Islet precursor cell (in vitro differentiated cells): ENCODE measurements at regions not wholly inside any gene's neighbourhood (a gene's known extent, or its start where the extent isn't known, plus 50 kb on each side); places are given as distances from the start of the nearest gene placed in this dataset.
"Not testable (repeated sequence)": the region's sequence is repeated elsewhere in the genome, so short reads cannot be mapped to it uniquely, and the experiment has no call there.

ENCODE experiments used
- DNase-seq: peaks from one replicate; pipeline ENCODE4 v3.0.0-alpha.2; 2018

DNA sequence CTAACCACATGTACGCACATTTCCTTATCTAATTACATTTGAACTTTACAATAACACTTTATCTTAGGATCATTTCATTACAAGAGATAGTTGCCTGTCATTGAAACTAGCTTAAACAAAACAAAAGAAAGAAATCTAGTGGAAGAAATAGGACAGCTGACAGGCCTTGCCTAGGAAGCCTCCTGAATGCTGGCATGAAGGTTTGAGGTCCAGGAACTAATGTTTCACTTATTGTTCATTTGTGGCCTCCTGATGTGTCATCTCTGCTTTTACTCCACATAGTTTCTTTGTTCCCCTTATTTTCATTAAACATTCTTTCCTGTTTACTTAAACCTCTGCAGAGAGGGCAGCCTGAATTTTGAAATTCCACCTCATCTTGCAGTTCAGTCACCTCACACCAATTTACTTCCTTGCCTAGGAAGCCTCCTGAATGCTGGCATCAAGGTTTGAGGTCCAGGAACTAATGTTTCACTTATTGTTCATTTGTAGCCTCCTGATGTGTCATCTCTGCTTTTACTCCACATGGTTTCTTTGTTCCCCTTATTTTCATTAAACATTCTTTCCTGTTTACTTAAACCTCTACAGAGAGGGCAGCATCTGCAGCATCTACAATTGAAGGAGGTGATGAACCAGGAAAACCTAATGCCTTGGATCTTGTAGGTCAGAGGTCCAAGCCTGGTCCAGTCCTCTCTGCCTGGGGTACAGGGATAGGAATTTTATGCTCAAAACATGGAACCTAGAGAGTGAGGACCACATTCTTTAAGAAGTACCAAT is 319.2 kb downstream of the SPATA31A1 start:
- not testable (repeated sequence) for DNase-seq

DNA sequence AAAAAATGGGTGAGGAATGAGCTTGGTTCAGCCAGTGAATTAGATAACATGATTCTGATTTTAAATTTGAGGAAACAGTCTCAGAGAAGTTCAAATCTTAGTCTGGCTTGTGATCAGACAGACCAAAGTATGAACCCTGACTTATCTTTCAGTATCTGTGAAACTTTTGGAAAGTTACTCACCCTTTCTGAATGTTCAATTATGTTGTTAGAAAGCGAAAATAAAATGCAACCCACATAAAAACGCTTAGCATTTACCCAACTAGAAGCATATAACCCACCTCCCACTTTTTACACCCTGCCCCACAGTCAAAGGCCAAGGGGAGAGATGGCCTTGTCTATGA is 319.7 kb downstream of the SPATA31A1 start:
- DNase-seq = not testable (repeated sequence)

DNA sequence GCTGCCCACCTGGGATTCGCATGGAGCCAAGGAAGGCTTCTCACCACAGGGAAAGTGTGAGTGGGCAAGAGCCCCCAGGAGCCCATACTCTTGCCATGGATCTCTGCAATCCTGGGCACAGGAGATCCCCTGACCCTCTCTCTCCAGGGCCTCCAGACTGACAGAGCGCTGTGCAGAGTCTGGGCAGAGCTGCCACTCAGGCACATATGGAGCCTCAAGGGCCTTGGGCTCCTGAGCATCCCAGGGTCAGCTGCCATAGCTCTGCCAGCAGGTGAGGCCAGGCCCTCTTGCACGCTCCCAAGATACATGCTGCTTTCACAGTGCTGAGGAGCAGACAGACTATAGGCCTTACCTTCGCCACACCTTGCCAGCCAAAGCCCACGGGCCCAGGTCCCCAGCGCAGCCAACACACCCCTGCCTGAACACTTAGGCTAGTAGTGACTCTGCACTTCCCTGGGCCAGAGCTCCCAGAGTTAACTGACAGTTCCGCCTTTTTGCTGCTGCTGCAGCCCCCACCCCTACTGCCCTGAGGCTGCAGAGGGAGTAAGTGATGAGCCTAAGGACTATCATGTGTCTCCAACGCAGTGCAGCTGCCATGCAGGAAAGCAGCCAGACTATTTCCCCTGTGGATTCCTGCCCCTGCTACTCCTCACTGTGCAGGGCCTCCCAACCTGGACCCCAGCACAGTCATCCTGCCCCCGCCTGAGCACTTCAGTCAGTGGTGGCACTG is 323.2 kb downstream of the SPATA31A1 start:
- not testable (repeated sequence) for DNase-seq

DNA sequence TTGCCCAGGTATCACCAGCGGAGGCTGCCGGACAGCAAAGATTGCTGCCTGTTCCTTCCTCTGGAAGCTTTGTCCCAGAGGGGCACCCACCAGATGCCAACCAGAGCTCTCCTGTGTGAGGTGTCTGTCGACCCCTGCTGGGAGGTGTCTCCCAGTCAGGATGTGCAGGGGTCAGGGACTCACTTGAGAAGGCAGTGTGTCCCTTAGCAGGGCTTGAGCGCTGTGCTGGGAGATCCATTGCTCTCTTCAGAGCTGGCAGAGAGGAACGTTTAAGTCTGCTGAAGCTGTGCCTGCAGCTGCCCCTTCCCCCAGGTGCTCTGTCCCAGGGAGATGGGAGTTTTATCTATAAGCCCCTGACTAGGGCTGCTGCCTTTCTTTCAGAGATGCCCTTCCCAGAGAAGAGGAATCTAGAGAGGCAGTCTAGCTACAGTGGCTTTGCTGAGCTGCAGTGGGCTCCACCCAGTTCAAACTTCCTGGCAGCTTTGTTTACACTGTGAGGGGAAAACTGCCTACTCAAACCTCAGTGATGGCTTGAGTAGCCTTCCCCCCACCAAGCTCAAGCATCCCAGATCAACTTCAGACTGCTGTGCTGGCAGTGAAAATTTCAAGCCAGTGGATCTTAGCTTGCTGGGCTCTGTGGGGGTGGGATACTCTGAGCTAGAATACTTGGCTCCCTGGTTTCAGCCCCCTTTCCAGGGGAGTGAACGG is 325.4 kb downstream of the SPATA31A1 start:
- not testable (repeated sequence) for DNase-seq

DNA sequence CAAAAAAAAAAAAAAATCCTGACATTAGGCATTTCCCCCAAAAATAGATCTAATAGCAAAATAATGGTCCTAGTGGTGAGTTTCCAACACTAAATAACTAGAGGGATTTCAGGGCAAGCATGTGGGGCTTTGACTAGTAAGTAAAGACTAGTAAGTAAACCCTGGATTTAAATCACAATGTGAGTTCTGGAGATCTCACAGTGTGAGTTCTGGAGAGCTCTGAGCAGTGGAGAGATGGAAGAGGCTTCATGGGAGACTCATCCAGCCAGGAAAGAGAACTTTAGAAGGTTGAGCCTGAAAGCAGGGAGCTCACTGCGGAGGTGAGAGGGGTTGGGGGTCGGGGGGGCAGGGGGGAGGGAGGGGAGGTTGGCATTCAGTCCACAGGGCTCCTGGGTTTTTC is 373.4 kb downstream of the SPATA31A1 start:
- DNase-seq = not testable (repeated sequence)

DNA sequence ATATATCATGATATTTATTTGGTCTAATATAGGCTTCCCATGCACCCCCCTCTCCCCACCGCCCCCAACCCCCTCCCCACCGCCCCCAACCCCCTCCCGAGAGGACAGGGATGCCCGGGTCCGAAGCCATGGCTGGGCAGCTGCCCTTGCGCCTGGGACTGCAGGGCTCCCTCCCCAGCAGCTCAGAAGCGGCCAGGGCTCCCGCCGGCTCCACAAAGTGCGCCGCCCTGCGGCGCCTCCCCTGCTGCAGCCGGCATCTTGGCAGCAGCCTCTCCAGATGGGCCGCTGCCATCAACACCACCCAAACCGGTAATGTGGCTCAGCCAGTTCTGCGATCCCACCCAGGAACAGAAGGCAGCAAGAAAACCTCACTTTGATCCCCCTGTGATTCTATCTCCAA is 389.4 kb downstream of the SPATA31A1 start:
- DNase-seq = not testable (repeated sequence)

DNA sequence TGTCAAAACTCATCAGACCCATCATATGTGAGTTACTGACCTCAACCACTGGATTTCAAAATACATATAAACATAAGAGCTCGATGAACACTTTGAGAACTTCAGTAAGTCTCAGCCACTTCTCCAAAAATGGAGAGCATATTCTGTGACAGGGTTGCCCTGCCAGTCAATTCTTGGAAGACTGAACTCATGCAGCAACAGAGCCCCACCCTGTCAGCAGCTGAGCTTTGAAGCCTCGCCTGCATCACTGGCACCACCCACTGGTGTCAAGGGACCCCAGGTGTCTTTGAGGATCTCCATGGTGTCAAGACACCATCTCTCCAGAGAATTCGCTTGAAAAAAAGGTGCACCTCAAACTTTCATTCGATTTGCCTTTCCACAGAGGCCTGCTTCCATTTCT is 420.1 kb downstream of the SPATA31A1 start:
- DNase-seq = not testable (repeated sequence)

DNA sequence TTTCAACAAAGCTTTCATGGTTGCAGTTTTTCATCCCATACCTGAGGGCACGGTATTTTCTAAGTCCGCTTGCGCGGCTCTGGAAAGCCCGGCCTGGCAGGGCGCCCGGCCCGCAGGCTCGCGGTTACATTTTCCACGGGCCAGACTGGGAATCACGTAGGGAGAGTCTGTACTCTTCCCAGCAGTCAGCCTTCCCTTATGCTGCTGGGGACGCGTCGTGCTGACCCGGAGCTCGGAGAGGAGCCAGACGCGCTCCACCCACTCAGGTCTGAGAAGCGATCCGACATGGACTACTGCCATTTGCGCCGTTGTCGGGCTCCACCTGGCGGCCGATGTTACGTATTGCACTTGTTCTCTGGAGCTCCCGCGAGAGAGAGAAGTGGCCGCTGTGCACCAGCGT is 435.9 kb downstream of the SPATA31A1 start:
- DNase-seq = not testable (repeated sequence)

DNA sequence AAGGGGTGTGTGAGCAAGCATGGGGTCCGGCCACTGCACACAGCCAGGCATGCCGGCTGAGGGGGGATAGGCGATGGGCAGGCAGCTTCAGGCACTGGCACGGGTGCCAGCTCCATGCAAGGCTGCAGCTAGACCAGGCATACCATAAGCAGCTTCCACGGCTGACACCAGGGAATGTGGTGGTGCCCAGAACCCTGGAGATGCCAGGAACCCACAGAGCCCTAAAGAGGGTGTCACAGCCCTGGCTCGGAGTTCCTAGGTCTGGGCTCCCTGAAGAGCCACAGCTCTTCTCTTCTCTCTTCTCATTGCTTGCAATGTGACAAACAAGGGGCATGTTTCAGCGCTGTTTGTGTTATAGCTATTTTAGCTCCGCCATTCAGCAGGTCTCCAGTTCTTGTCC is 442.5 kb downstream of the SPATA31A1 start:
- DNase-seq = not testable (repeated sequence)

DNA sequence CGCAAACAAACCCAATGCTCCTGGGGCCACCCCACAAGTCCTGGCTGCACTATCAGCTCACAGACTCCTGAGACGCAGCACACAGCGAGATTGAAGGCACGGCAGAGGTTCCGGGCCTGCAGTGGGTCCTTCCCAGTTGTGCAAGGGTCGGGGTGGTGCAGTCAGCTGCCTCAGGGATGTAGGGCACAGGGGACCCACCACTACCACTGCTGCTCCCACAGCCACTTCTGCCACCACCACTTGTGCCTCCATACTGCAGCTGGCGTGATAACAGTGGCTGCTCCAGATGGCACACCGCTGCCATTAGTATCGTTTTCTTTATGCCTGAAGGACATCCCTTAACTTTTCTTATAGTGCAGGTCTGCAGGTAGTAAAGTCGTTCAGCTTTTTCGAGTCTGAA is 443.8 kb downstream of the SPATA31A1 start:
- DNase-seq = not testable (repeated sequence)

DNA sequence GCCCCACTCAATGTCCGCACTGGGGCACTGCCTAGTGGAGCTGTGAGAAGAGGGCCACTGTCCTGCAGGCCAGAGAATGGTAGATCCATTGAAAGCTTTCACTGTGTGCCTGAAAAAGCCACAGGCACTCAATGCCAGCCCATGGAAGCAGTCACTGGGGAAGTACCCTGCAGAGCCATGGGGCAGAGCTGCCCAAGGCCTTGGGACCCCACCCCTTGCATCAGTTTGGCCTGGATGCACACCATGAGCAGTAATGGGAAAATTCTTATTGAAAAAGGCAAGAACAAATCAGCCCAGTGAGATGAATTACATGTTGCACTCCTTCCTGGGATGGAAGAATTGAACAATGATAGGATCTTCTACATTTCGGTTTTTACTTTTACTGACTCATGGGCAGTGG is 447.1 kb downstream of the SPATA31A1 start:
- DNase-seq = not testable (repeated sequence)

DNA sequence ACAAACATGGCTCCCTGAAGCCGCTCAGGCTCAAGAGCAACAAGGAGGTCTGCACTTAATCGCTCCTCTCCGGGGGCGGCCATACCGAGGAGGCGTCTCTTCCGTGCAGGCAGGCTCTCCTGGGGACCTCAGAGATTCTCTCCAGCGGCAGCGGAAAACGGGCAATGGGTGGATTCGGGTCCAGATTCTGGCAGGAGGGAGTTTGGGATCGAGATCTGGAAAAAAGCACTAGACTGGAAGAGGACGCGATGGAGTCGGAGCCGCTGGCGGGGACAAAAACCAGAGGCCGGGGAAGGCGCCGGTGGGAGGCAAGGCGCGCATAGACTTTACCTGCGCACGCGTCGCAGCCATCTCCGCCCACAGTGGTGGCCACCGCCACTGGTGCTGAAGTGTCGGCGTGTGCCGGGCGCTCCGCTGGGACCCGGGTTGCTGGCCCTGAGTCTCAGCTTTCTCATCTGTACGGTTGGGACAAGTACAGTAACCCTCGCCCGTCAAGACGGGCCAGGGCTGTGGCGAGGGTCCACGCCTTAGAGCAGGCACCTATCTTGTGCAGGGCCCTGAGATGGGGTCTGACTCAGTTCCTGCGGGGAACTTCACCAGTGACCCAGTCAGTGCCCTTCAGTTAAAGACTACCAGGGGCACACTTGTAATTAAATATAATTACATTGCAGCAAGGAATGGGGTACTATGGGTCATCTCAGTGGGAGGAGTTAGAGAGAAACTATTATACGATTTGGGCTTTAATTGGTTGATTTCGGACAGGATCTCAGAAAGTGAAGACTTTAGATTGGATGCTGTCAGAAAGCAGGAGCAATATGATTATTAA is 454.1 kb downstream of the SPATA31A1 start:
- peak; percentile 80 for DNase-seq

DNA sequence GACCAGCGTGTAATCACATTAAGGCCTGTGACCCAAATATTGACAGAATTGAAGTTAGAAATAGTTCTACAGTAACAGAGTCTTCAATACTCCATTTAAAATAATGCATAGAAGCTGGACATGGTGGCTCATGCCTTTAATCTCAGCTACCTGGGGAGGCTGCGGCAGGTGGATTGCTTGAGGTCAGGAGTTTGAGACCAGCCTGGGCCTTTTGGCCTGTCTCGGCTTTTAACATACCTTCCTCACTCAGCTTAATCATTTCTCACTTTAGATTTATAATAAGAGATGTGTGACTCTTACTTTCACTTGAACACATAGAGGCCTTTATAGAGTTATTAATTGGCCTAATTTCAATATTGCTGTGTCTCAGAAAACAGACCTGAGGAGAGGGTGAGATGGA is 454.9 kb downstream of the SPATA31A1 start:
- not testable (repeated sequence) for DNase-seq

DNA sequence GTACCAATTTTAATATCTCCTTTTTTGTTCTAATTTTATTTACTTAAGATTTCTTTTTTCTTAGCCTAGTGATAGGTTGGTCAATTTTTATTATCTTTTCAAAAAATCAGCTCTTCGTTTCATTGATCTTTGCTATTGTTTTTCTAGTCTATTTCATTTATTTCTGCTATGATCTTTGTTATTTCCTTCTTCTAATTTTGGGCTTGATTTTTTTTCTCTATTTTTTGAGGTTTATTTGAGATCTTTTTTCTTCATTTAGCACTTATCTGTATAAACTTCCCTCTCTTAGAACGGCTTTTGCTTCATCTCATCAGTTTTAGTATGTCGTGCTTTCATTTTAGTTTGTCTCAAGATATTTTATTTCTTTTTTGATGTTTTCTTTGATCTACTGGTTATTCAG is 456.1 kb downstream of the SPATA31A1 start:
- DNase-seq = not testable (repeated sequence)

DNA sequence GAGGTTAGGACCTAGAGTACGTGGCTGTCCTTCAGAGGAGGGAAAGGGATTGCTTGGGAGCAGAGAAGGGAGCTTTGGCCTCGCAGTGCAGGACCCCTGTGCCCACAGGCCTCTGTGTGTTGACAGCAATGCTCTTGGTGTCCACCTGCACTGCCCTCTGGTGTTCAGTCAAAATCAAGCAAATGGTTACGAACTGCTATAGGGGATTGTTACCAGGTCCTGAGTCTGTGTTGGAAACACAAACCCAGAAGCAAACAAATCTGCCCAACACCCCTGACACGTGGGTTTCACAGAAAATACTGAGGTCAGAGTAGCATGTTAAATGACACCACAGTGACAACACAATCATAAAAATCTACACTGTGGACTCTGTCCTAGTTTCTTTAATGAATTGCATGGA is 473.0 kb downstream of the SPATA31A1 start:
- peak; percentile 54 for DNase-seq
